Smooth muscle cell (in vitro differentiated cells): ENCODE measurements at regions not wholly inside any gene's neighbourhood (a gene's known extent, or its start where the extent isn't known, plus 50 kb on each side); places are given as distances from the start of the nearest gene placed in this dataset.

Experiments used
- DNase-seq: peaks from one replicate; lab custom pipeline; 2025; ENCODE audit not compliant: unreplicated experiment; lab: John Stamatoyannopoulos, UW
- H2AFZ ChIP-seq: fragments of 200-600 bp; sonication (generic); 2 replicates; pipeline ENCODE4 v1.6.0; 2016; ENCODE audit warnings: antibody characterized with exemption, low read depth, mild to moderate bottlenecking
- H3F3A ChIP-seq: fragments of 200-600 bp; sonication (generic); 2 replicates; pipeline ENCODE4 v1.6.0; 2017; ENCODE audit warnings: antibody characterized with exemption, low read depth
- H3K27ac ChIP-seq: fragments of 200-600 bp; sonication (generic); 2 replicates; pipeline ENCODE4 v1.5.1; 2016; ENCODE audit warnings: low read depth, mild to moderate bottlenecking
- H3K27me3 ChIP-seq: fragments of 200-600 bp; sonication (generic); 2 replicates; pipeline ENCODE4 v1.6.1; 2016; ENCODE audit warnings: low read depth, mild to moderate bottlenecking
- H3K36me3 ChIP-seq: fragments of 200-600 bp; sonication (generic); 2 replicates; pipeline ENCODE4 v1.5.1; 2016; ENCODE audit warnings: low read depth
- H3K4me1 ChIP-seq: fragments of 200-600 bp; sonication (generic); 2 replicates; pipeline ENCODE4 v1.5.1; 2016; ENCODE audit warnings: low read depth
- H3K4me2 ChIP-seq: fragments of 200-600 bp; sonication (generic); 2 replicates; pipeline ENCODE4 v1.6.0; 2016; ENCODE audit warnings: mild to moderate bottlenecking
- H3K4me3 ChIP-seq: fragments of 200-600 bp; sonication (generic); 2 replicates; pipeline ENCODE4 v1.5.1; 2016; ENCODE audit warnings: mild to moderate bottlenecking
- H3K79me2 ChIP-seq: fragments of 200-600 bp; sonication (generic); 2 replicates; pipeline ENCODE4 v1.6.0; 2016; ENCODE audit warnings: low read depth, mild to moderate bottlenecking
- H3K9ac ChIP-seq: fragments of 200-600 bp; sonication (generic); 2 replicates; pipeline ENCODE4 v1.6.0; 2016; ENCODE audit warnings: low read depth
- H3K9me3 ChIP-seq: fragments of 200-600 bp; sonication (generic); replicated peaks from 2 replicates; pipeline ENCODE4 v1.5.1; 2016; ENCODE audit warnings: low read depth
- H4K20me1 ChIP-seq: fragments of 200-600 bp; sonication (generic); 2 replicates; pipeline ENCODE4 v1.6.0; 2016; ENCODE audit warnings: low read depth
- CTCF ChIP-seq: fragments of 200-600 bp; sonication (generic); IDR thresholded peaks from 2 replicates; pipeline ENCODE4 v1.5.1; 2017; ENCODE audit warnings: borderline replicate concordance, mild to moderate bottlenecking, antibody characterized with exemption; ENCODE audit not compliant: insufficient read depth, poor library complexity, severe bottlenecking
- WGBS: methylation state at CpG from one replicate; pipeline ENCODE4 v1.1.7; 2016; ENCODE audit warnings: low lambda C conversion rate; 5-methylcytosine and 5-hydroxymethylcytosine counted together

- H3K4me1 ChIP-seq: no peaks in the 10 kb centered on the region
- WGBS: 91% methylated on average over 1 of the region's 1 CpG
Measured at GRCh38 chr10:8602821-8603220, 548.3 kb downstream of the GATA3 start.

GRCh38 chr10:8614054-8614565 lies 559.6 kb downstream of the GATA3 start:
- no peak overlapping the region for H3K27ac ChIP-seq
- H2AFZ ChIP-seq: no peak overlapping the region

More at GRCh38 chr10:8602821-8603220, 548.3 kb downstream of the GATA3 start:
- Histone ChIP-seq H3K4me3 (no peak overlapping the region), H3K9ac (no peak overlapping the region), H3K79me2 (no peaks in the 10 kb centered on the region), H4K20me1 (no peaks in the 10 kb centered on the region), H3K4me2 (no peak overlapping the region), H3K9me3 (peaks cover 3% of the 10 kb centered on the region), H3K27me3 (no peaks in the 10 kb centered on the region), H3K27ac (no peak overlapping the region), H3K36me3 (no peaks in the 10 kb centered on the region), H2AFZ (no peak overlapping the region), H3F3A (no peaks in the 10 kb centered on the region)
- no peak for DNase-seq
- TF ChIP-seq CTCF: no peak

GRCh38 chr10:8615118-8615517 lies 560.6 kb downstream of the GATA3 start:
- Histone ChIP-seq H3K9me3 (no peaks in the 10 kb centered on the region), H3K27me3 (no peaks in the 10 kb centered on the region), H2AFZ (no peak overlapping the region), H3K4me3 (no peak overlapping the region), H3K4me2 (no peak overlapping the region), H3K27ac (no peak overlapping the region), H3K4me1 (no peaks in the 10 kb centered on the region), H3K36me3 (no peaks in the 10 kb centered on the region), H4K20me1 (no peaks in the 10 kb centered on the region), H3K9ac (no peak overlapping the region), H3F3A (no peaks in the 10 kb centered on the region), H3K79me2 (no peaks in the 10 kb centered on the region)
- no peak for TF ChIP-seq CTCF
- 84% methylated on average over 4 of the region's 4 CpGs for WGBS
- DNase-seq: no peak

More at GRCh38 chr10:8614054-8614565, 559.6 kb downstream of the GATA3 start:
- Histone ChIP-seq H3K4me3 (no peak overlapping the region), H4K20me1 (no peaks in the 10 kb centered on the region), H3F3A (no peaks in the 10 kb centered on the region), H3K36me3 (no peaks in the 10 kb centered on the region), H3K4me2 (no peak overlapping the region), H3K4me1 (no peaks in the 10 kb centered on the region), H3K9me3 (no peaks in the 10 kb centered on the region), H3K9ac (no peak overlapping the region), H3K27me3 (no peaks in the 10 kb centered on the region), H3K79me2 (no peaks in the 10 kb centered on the region)
- no peak for DNase-seq
- TF ChIP-seq CTCF: no peak
- 79% methylated on average over 6 of the region's 6 CpGs for WGBS

GRCh38 chr10:8616166-8616565 lies 561.7 kb downstream of the GATA3 start:
- H3K4me3 ChIP-seq: no peak overlapping the region
- H3K27ac ChIP-seq: no peak overlapping the region
- no peak overlapping the region for H3K4me2 ChIP-seq
- H3K36me3 ChIP-seq: no peaks in the 10 kb centered on the region
- H2AFZ ChIP-seq: no peak overlapping the region
- H4K20me1 ChIP-seq: no peaks in the 10 kb centered on the region
- H3K4me1 ChIP-seq: no peaks in the 10 kb centered on the region
- DNase-seq: no peak
- H3K79me2 ChIP-seq: no peaks in the 10 kb centered on the region
- no peak for TF ChIP-seq CTCF
- H3K9me3 ChIP-seq: no peaks in the 10 kb centered on the region
- H3K9ac ChIP-seq: no peak overlapping the region
- H3K27me3 ChIP-seq: no peaks in the 10 kb centered on the region
- WGBS: 74% methylated on average over 6 of the region's 6 CpGs
- no peaks in the 10 kb centered on the region for H3F3A ChIP-seq
